CD4-positive, alpha-beta memory T cell (primary cell): ENCODE measurements at regions not wholly inside any gene's neighbourhood (a gene's known extent, or its start where the extent isn't known, plus 50 kb on each side); places are given as distances from the start of the nearest gene placed in this dataset.

Source experiments
- CTCF ChIA-PET: fragments of 350-600 bp; sonication (Branson Sonifier 250); formaldehyde crosslinking; loops from one replicate; lab custom pipeline; 2021; ENCODE audit warnings: inconsistent platforms; ENCODE audit not compliant: partially characterized antibody; lab: Charles Lee
- POLR2A ChIA-PET: fragments of 350-600 bp; sonication (Branson Sonifier 250); formaldehyde crosslinking; loops from one replicate; lab custom pipeline; 2021; ENCODE audit not compliant: partially characterized antibody; lab: Charles Lee
- DNase-seq, 5 donors: peaks; one replicate each; pipeline versions ENCODE4 v3.0.0 to v3.0.0-alpha.2; 2020 to 2022; ENCODE audit warnings: mixed read lengths in 1 of 5
- H3K27ac ChIP-seq: one replicate; pipeline ENCODE4 v1.7.0; 2013; ENCODE audit warnings: low read depth, low read length
- H3K27me3 ChIP-seq: 2 replicates; pipeline ENCODE4 v1.7.0; 2013; ENCODE audit warnings: mild to moderate bottlenecking, low read length, moderate library complexity; ENCODE audit not compliant: insufficient read depth
- H3K36me3 ChIP-seq: 2 replicates; pipeline ENCODE4 v1.7.0; 2013; ENCODE audit warnings: mild to moderate bottlenecking, low read length, moderate library complexity; ENCODE audit not compliant: insufficient read depth
- H3K4me1 ChIP-seq: 2 replicates; pipeline ENCODE4 v1.7.0; 2013; ENCODE audit warnings: mild to moderate bottlenecking, low read length, moderate library complexity; ENCODE audit not compliant: insufficient read depth
- H3K4me3 ChIP-seq, 2 donors: one replicate each; pipeline ENCODE4 v1.7.0; 2013; ENCODE audit warnings: low read length in 2 of 2, mild to moderate bottlenecking in 1 of 2
- H3K9me3 ChIP-seq, 2 donors: one replicate each; pipeline ENCODE4 v1.7.0; 2013; ENCODE audit warnings: low read length in 2 of 2, control low read depth in 1 of 2; ENCODE audit not compliant: control insufficient read depth in 1 of 2
- H3K27ac Mint-ChIP-seq, 7 donors: one replicate each; pipeline ENCODE4 v1.8.0; 2020 to 2021; ENCODE audit warnings: mixed read lengths in 7 of 7, mild to moderate bottlenecking in 6 of 7, inconsistent platforms in 3 of 7, moderate library complexity in 3 of 7
- H3K27me3 Mint-ChIP-seq, 2 donors: one replicate each; pipeline ENCODE4 v1.8.0; 2020 to 2021; ENCODE audit warnings: mixed read lengths in 2 of 2
- H3K36me3 Mint-ChIP-seq, 2 donors: one replicate each; pipeline ENCODE4 v1.8.0; 2020 to 2021; ENCODE audit warnings: mixed read lengths in 2 of 2, inconsistent platforms in 1 of 2, mild to moderate bottlenecking in 1 of 2
- H3K4me1 Mint-ChIP-seq, 4 donors: one replicate each; pipeline ENCODE4 v1.8.0; 2020 to 2021; ENCODE audit warnings: mixed read lengths in 4 of 4, mild to moderate bottlenecking in 1 of 4
- H3K4me3 Mint-ChIP-seq, 8 donors: one replicate each; pipeline ENCODE4 v1.8.0; 2020 to 2021; ENCODE audit warnings: mixed read lengths in 8 of 8, mild to moderate bottlenecking in 7 of 8, moderate library complexity in 6 of 8, inconsistent platforms in 3 of 8
- H3K9me3 Mint-ChIP-seq, 8 donors: one replicate each; pipeline ENCODE4 v1.8.0; 2020 to 2021; ENCODE audit warnings: mixed read lengths in 8 of 8, mild to moderate bottlenecking in 5 of 8, inconsistent platforms in 3 of 8, moderate library complexity in 1 of 8
- intact Hi-C: fragments of 100-400 bp; cut with micrococcal nuclease; formaldehyde crosslinking; loops from one replicate; pipeline ENCODE4 v1.15.1; 2023

GRCh38 chr2:2547451-2547850, 216.4 kb upstream of the MYT1L start:
- Mint-ChIP-seq H3K4me1 (no peaks in the 10 kb centered on the region), H3K27ac (no peak overlapping the region), H3K36me3 (no peaks in the 10 kb centered on the region), H3K4me3 (no peak overlapping the region), H3K27me3 (peaks cover 1 to 6% of the 10 kb centered on the region in 2 donors), H3K9me3 (peaks cover 0 to 24% (median 13%) of the 10 kb centered on the region in 8 donors)
- ChIA-PET POLR2A (no interaction called here), CTCF (no interaction called here)
- Histone ChIP-seq H3K36me3 (no peaks in the 10 kb centered on the region), H3K27me3 (no peaks in the 10 kb centered on the region), H3K4me3 (no peak overlapping the region), H3K9me3 (peaks cover 0 to 3% of the 10 kb centered on the region in 2 donors), H3K27ac (no peak overlapping the region), H3K4me1 (no peaks in the 10 kb centered on the region)
- intact Hi-C loops: no loop called here
- no peak for DNase-seq

GRCh38 chr2:2546046-2546445, 215.0 kb upstream of the MYT1L start:
- Mint-ChIP-seq H3K27me3 (peaks cover 2 to 6% of the 10 kb centered on the region in 2 donors), H3K9me3 (peaks cover 0 to 10% (median 2%) of the 10 kb centered on the region in 8 donors), H3K36me3 (no peaks in the 10 kb centered on the region), H3K4me3 (no peak overlapping the region), H3K27ac (no peak overlapping the region), H3K4me1 (no peaks in the 10 kb centered on the region)
- Histone ChIP-seq H3K9me3 (peaks cover 0 to 1% of the 10 kb centered on the region in 2 donors), H3K4me1 (no peaks in the 10 kb centered on the region), H3K4me3 (no peak overlapping the region), H3K27ac (no peak overlapping the region), H3K27me3 (no peaks in the 10 kb centered on the region), H3K36me3 (no peaks in the 10 kb centered on the region)
- CTCF ChIA-PET: no interaction called here
- DNase-seq: no peak
- POLR2A ChIA-PET: no interaction called here
- intact Hi-C loops: no loop called here

- Histone ChIP-seq H3K9me3 (no peaks in the 10 kb centered on the region), H3K4me3 (no peak overlapping the region), H3K4me1 (no peaks in the 10 kb centered on the region), H3K27me3 (no peaks in the 10 kb centered on the region), H3K36me3 (no peaks in the 10 kb centered on the region), H3K27ac (no peak overlapping the region)
- Mint-ChIP-seq H3K4me3 (no peak overlapping the region), H3K4me1 (no peaks in the 10 kb centered on the region), H3K9me3 (peaks cover 0 to 1% (median 0%) of the 10 kb centered on the region in 8 donors), H3K27me3 (peaks cover 4 to 7% of the 10 kb centered on the region in 2 donors), H3K27ac (no peak overlapping the region), H3K36me3 (no peaks in the 10 kb centered on the region)
- CTCF ChIA-PET: no interaction called here
- intact Hi-C loops: no loop called here
- no peak for DNase-seq
- POLR2A ChIA-PET: no interaction called here
Observed at GRCh38 chr2:2542966-2543611, 212.0 kb upstream of the MYT1L start.

GRCh38 chr2:2542316-2542715, 211.2 kb upstream of the MYT1L start:
- Histone ChIP-seq H3K4me3 (no peak overlapping the region), H3K9me3 (no peaks in the 10 kb centered on the region), H3K27ac (no peak overlapping the region), H3K27me3 (no peaks in the 10 kb centered on the region), H3K4me1 (no peaks in the 10 kb centered on the region), H3K36me3 (no peaks in the 10 kb centered on the region)
- Mint-ChIP-seq H3K4me1 (no peaks in the 10 kb centered on the region), H3K9me3 (peaks cover 0 to 1% (median 0%) of the 10 kb centered on the region in 8 donors), H3K36me3 (no peaks in the 10 kb centered on the region), H3K4me3 (no peak overlapping the region), H3K27me3 (peaks cover 0 to 7% of the 10 kb centered on the region in 2 donors), H3K27ac (no peak overlapping the region)
- CTCF ChIA-PET: no interaction called here
- intact Hi-C loops: no loop called here
- DNase-seq: no peak
- POLR2A ChIA-PET: no interaction called here

- Mint-ChIP-seq H3K9me3 (no peaks in the 10 kb centered on the region), H3K27me3 (peaks cover 0 to 8% of the 10 kb centered on the region in 2 donors), H3K27ac (no peak overlapping the region), H3K4me1 (no peaks in the 10 kb centered on the region), H3K4me3 (no peak overlapping the region), H3K36me3 (no peaks in the 10 kb centered on the region)
- Histone ChIP-seq H3K36me3 (no peaks in the 10 kb centered on the region), H3K4me3 (no peak overlapping the region), H3K4me1 (no peaks in the 10 kb centered on the region), H3K27ac (no peak overlapping the region), H3K9me3 (no peaks in the 10 kb centered on the region), H3K27me3 (no peaks in the 10 kb centered on the region)
- POLR2A ChIA-PET: no interaction called here
- DNase-seq: no peak
- intact Hi-C loops: no loop called here
- CTCF ChIA-PET: no interaction called here
Observed at GRCh38 chr2:2540406-2540805, 209.3 kb upstream of the MYT1L start.

GRCh38 chr2:2536416-2537056, 205.5 kb upstream of the MYT1L start:
- no peaks in the 10 kb centered on the region for H3K36me3 ChIP-seq
- Mint-ChIP-seq H3K27ac (no peak overlapping the region), H3K36me3 (no peaks in the 10 kb centered on the region), H3K27me3 (peaks cover 0 to 6% of the 10 kb centered on the region in 2 donors), H3K4me1 (no peaks in the 10 kb centered on the region), H3K9me3 (no peaks in the 10 kb centered on the region), H3K4me3 (no peak overlapping the region)
- H3K9me3 ChIP-seq: no peaks in the 10 kb centered on the region
- no peaks in the 10 kb centered on the region for H3K4me1 ChIP-seq
- intact Hi-C loops: no loop called here
- ChIA-PET CTCF (no interaction called here), POLR2A (no interaction called here)
- H3K27ac ChIP-seq: no peak overlapping the region
- H3K4me3 ChIP-seq: no peak overlapping the region
- H3K27me3 ChIP-seq: no peaks in the 10 kb centered on the region
- no peak for DNase-seq

- Histone ChIP-seq H3K9me3 (no peaks in the 10 kb centered on the region), H3K4me3 (no peak overlapping the region), H3K36me3 (no peaks in the 10 kb centered on the region), H3K4me1 (no peaks in the 10 kb centered on the region), H3K27ac (no peak overlapping the region), H3K27me3 (no peaks in the 10 kb centered on the region)
- intact Hi-C loops: no loop called here
- H3K4me3 Mint-ChIP-seq: no peak overlapping the region
- no peaks in the 10 kb centered on the region for H3K36me3 Mint-ChIP-seq
- no peak overlapping the region for H3K27ac Mint-ChIP-seq
- no peak for DNase-seq
- no peaks in the 10 kb centered on the region for H3K4me1 Mint-ChIP-seq
- H3K9me3 Mint-ChIP-seq: peaks cover 0 to 4% (median 0%) of the 10 kb centered on the region in 8 donors
- CTCF ChIA-PET: no interaction called here
- POLR2A ChIA-PET: no interaction called here
- H3K27me3 Mint-ChIP-seq: no peaks in the 10 kb centered on the region
Observed at GRCh38 chr2:2530334-2530733, 199.3 kb upstream of the MYT1L start.
